ENCODE measurements at regions not wholly inside any gene's neighbourhood (a gene's known extent, or its start where the extent isn't known, plus 50 kb on each side); places are given as distances from the start of the nearest gene placed in this dataset.
"Not testable (repeated sequence)": the region's sequence is repeated elsewhere in the genome, so short reads cannot be mapped to it uniquely, and the experiment has no call there.

- POLR2A ChIA-PET, result no interaction called here
- no peak for TF ChIP-seq CTCF (IDR thresholded peaks at IDR 0.05; ENCODE audit: control extremely low read depth, extremely low read depth, low read depth, missing control alignments)
- CTCF ChIA-PET, result interaction anchor here (0.7 to 1.4 kb wide), 2 partner anchors 27 to 52 kb away, joined by 3 read pairs; no protein-coding TSS in a partner anchor
- no peak for DNase-seq (ENCODE audit: extremely low spot score)
These were observed 73.6 kb upstream of the ZNF184 start for GRCh38 chr6:27546522-27546921.

- POLR2A ChIA-PET, result no interaction called here
- no peak for TF ChIP-seq CTCF (IDR thresholded peaks at IDR 0.05; ENCODE audit: control extremely low read depth, extremely low read depth, low read depth, missing control alignments)
- CTCF ChIA-PET, result interaction anchor here (0.7 to 1.4 kb wide), 6 partner anchors 10 to 250 kb away, joined by 3 to 4 read pairs (median 3); no protein-coding TSS in a partner anchor
- DNase-seq (ENCODE audit: extremely low spot score), result peak; percentile 58
These were observed 72.6 kb upstream of the ZNF184 start for GRCh38 chr6:27545271-27546046.

- ChIA-PET POLR2A (no interaction called here), CTCF (interaction anchor here (0.7 to 1.4 kb wide), 6 partner anchors 9 to 251 kb away, joined by 3 to 4 read pairs (median 3); no protein-coding TSS in a partner anchor)
- DNase-seq (ENCODE audit: extremely low spot score), result no peak
- no peak for TF ChIP-seq CTCF (IDR thresholded peaks at IDR 0.05; ENCODE audit: control extremely low read depth, extremely low read depth, low read depth, missing control alignments)
These were observed 71.8 kb upstream of the ZNF184 start for GRCh38 chr6:27544612-27545260.

GRCh38 chr6:27544135-27544534, 71.2 kb upstream of the ZNF184 start:
- DNase-seq (ENCODE audit: extremely low spot score); CTCF ChIA-PET; POLR2A ChIA-PET: not testable (repeated sequence)

- POLR2A ChIA-PET, result no interaction called here
- CTCF ChIA-PET, result no interaction called here
- TF ChIP-seq CTCF (IDR thresholded peaks at IDR 0.05; ENCODE audit: control extremely low read depth, extremely low read depth, low read depth, missing control alignments), result no peak
- DNase-seq (ENCODE audit: extremely low spot score), result no peak
These were observed 69.6 kb upstream of the ZNF184 start for GRCh38 chr6:27542485-27542884.

GRCh38 chr6:27541933-27542297, 69.0 kb upstream of the ZNF184 start:
- no peak for TF ChIP-seq CTCF (IDR thresholded peaks at IDR 0.05; ENCODE audit: control extremely low read depth, extremely low read depth, low read depth, missing control alignments)
- POLR2A ChIA-PET, result no interaction called here
- no peak for DNase-seq (ENCODE audit: extremely low spot score)
- CTCF ChIA-PET, result no interaction called here
